Lung (tissue), 11 donors: ENCODE measurements at regions not wholly inside any gene's neighbourhood (a gene's known extent, or its start where the extent isn't known, plus 50 kb on each side); places are given as distances from the start of the nearest gene placed in this dataset.

Experiments used
- ATAC-seq: fragments of 200-7000 bp; cut with Tn5 transposase; one replicate; pipeline ENCODE4 v1.9.1; 2020; ENCODE audit warnings: moderate number of reproducible peaks; ENCODE audit not compliant: insufficient read depth, low FRiP score
- DNase-seq, 3 donors: peaks; one replicate each; pipeline ENCODE4 v3.0.0-alpha.2; 2013 to 2017
- H3K27ac ChIP-seq, 2 donors: one replicate each; pipeline ENCODE4 v1.5.1; 2013; ENCODE audit warnings: mild to moderate bottlenecking in 2 of 2, moderate library complexity in 2 of 2, control low read depth in 1 of 2, inconsistent platforms in 1 of 2, low read depth in 1 of 2, low read length in 1 of 2
- H3K27me3 ChIP-seq, 3 donors: one replicate each; pipeline ENCODE4 v1.5.1; 2013; ENCODE audit warnings: low read length in 2 of 3; ENCODE audit not compliant: control insufficient read depth in 3 of 3, insufficient read depth in 3 of 3
- H3K36me3 ChIP-seq, 4 donors: one replicate each; pipeline ENCODE4 v1.5.1; 2013; ENCODE audit warnings: low read length in 4 of 4, mild to moderate bottlenecking in 1 of 4, moderate library complexity in 1 of 4; ENCODE audit not compliant: control insufficient read depth in 4 of 4, insufficient read depth in 4 of 4
- H3K4me1 ChIP-seq, 5 donors: one replicate each; pipeline ENCODE4 v1.5.1; 2013; ENCODE audit warnings: low read length in 5 of 5, mild to moderate bottlenecking in 2 of 5, moderate library complexity in 1 of 5; ENCODE audit not compliant: control insufficient read depth in 5 of 5, insufficient read depth in 5 of 5
- H3K4me3 ChIP-seq: one replicate; pipeline ENCODE4 v1.5.1; 2013; ENCODE audit warnings: mild to moderate bottlenecking, control low read depth, moderate library complexity
- H3K9ac ChIP-seq, 2 donors: one replicate each; pipeline ENCODE4 v1.5.1; 2013; ENCODE audit warnings: low read length in 2 of 2, control low read depth in 1 of 2; ENCODE audit not compliant: insufficient read depth in 1 of 2
- H3K9me3 ChIP-seq, 4 donors: one replicate each; pipeline ENCODE4 v1.5.1; 2013; ENCODE audit warnings: low read length in 3 of 4, mild to moderate bottlenecking in 1 of 4, moderate library complexity in 1 of 4; ENCODE audit not compliant: control insufficient read depth in 4 of 4, insufficient read depth in 3 of 4
- CTCF ChIP-seq: IDR thresholded peaks from 2 replicates; pipeline ENCODE4 v1.5.1; 2012; ENCODE audit warnings: mild to moderate bottlenecking; ENCODE audit errors: control extremely low read depth, extremely low read depth
- WGBS, 2 donors: extraction: QIAGEN DNeasy Blood & Tissue Kit; methylation state at CpG; one replicate each; pipeline ENCODE4 v1.1.7; 2013; 5-methylcytosine and 5-hydroxymethylcytosine counted together
- donor health status: control.
- donor health status: control.
- donor health status: Bipolar disorder and iron deficiency.
- donor health status: healthy.
- donor health status: DM: yes; HTN: yes; CAD: no.

- WGBS, 2 donors, result 71 to 81% methylated on average over 12 of the region's 12 CpGs
Measured at GRCh38 chr22:49045276-49045675, 782.4 kb downstream of the BRD1 start.

GRCh38 chr22:49044776-49045175 is 782.9 kb downstream of the BRD1 start:
- WGBS, 2 donors, result 92 to 93% methylated on average over 12 of the region's 12 CpGs
- H3K27ac ChIP-seq, result no peak overlapping the region
- H3K9ac ChIP-seq, result no peak overlapping the region
- no peaks in the 10 kb centered on the region for H3K9me3 ChIP-seq
- H3K36me3 ChIP-seq, result no peaks in the 10 kb centered on the region
- ATAC-seq (no peak), DNase-seq (no peak)
- peaks cover 0 to 12% (median 0%) of the 10 kb centered on the region in 3 donors for H3K27me3 ChIP-seq
- no peak for TF ChIP-seq CTCF
- no peak overlapping the region for H3K4me3 ChIP-seq
- no peaks in the 10 kb centered on the region for H3K4me1 ChIP-seq

More at GRCh38 chr22:49045276-49045675, 782.4 kb downstream of the BRD1 start:
- H3K27me3 ChIP-seq, result peaks cover 0 to 12% (median 0%) of the 10 kb centered on the region in 3 donors
- TF ChIP-seq CTCF, result no peak
- DNase-seq (no peak), ATAC-seq (no peak)
- H3K4me3 ChIP-seq, result no peak overlapping the region
- no peak overlapping the region for H3K27ac ChIP-seq
- H3K36me3 ChIP-seq, result no peaks in the 10 kb centered on the region
- no peaks in the 10 kb centered on the region for H3K4me1 ChIP-seq
- H3K9ac ChIP-seq, result no peak overlapping the region
- no peaks in the 10 kb centered on the region for H3K9me3 ChIP-seq

- Histone ChIP-seq H3K4me1 (no peaks in the 10 kb centered on the region), H3K9me3 (no peaks in the 10 kb centered on the region), H3K4me3 (no peak overlapping the region), H3K36me3 (no peaks in the 10 kb centered on the region), H3K9ac (no peak overlapping the region), H3K27me3 (peaks cover 0 to 12% (median 0%) of the 10 kb centered on the region in 3 donors), H3K27ac (no peak overlapping the region)
- 82 to 87% methylated on average over 16 of the region's 16 CpGs for WGBS, 2 donors
- no peak for DNase-seq
- TF ChIP-seq CTCF, result no peak
- no peak for ATAC-seq
Measured at GRCh38 chr22:49044091-49044490, 783.6 kb downstream of the BRD1 start.
